ENCODE measurements at regions not wholly inside any gene's neighbourhood (a gene's known extent, or its start where the extent isn't known, plus 50 kb on each side); places are given as distances from the start of the nearest gene placed in this dataset.

GRCh38 chr16:25512041-25512440 lies 179.7 kb upstream of the HS3ST4 start:
- H3K4me3 Mint-ChIP-seq, result no peak overlapping the region
- no peaks in the 10 kb centered on the region for H3K36me3 Mint-ChIP-seq
- H3K27me3 Mint-ChIP-seq, result no peaks in the 10 kb centered on the region
- no peak overlapping the region for H3K27ac Mint-ChIP-seq
- H3K9me3 Mint-ChIP-seq, result no peaks in the 10 kb centered on the region
- no peak for DNase-seq (ENCODE audit: extremely low spot score, unreplicated experiment)
- no peaks in the 10 kb centered on the region for H3K4me1 Mint-ChIP-seq (ENCODE audit: unreplicated experiment)
- TF ChIP-seq CTCF (conservative IDR thresholded peaks at IDR 0.05), result no peak

GRCh38 chr16:25509456-25509855 lies 182.3 kb upstream of the HS3ST4 start:
- H3K27me3 Mint-ChIP-seq, result peaks cover 3% of the 10 kb centered on the region
- TF ChIP-seq CTCF (conservative IDR thresholded peaks at IDR 0.05), result no peak
- H3K4me3 Mint-ChIP-seq, result no peak overlapping the region
- no peaks in the 10 kb centered on the region for H3K9me3 Mint-ChIP-seq
- H3K36me3 Mint-ChIP-seq, result no peaks in the 10 kb centered on the region
- H3K4me1 Mint-ChIP-seq (ENCODE audit: unreplicated experiment), result no peaks in the 10 kb centered on the region
- no peak for DNase-seq (ENCODE audit: extremely low spot score, unreplicated experiment)
- no peak overlapping the region for H3K27ac Mint-ChIP-seq

- no peak for TF ChIP-seq CTCF (conservative IDR thresholded peaks at IDR 0.05)
- Mint-ChIP-seq H3K9me3 (no peaks in the 10 kb centered on the region), H3K4me1 (ENCODE audit: unreplicated experiment) (no peaks in the 10 kb centered on the region), H3K4me3 (no peak overlapping the region), H3K36me3 (no peaks in the 10 kb centered on the region), H3K27me3 (peaks cover 3% of the 10 kb centered on the region), H3K27ac (no peak overlapping the region)
- no peak for DNase-seq (ENCODE audit: extremely low spot score, unreplicated experiment)
These were observed 190.1 kb upstream of the HS3ST4 start for GRCh38 chr16:25501530-25502255.

GRCh38 chr16:25494292-25494691 lies 197.5 kb upstream of the HS3ST4 start:
- no peak overlapping the region for H3K4me3 Mint-ChIP-seq
- no peak for DNase-seq (ENCODE audit: extremely low spot score, unreplicated experiment)
- H3K27me3 Mint-ChIP-seq, result no peaks in the 10 kb centered on the region
- TF ChIP-seq CTCF (conservative IDR thresholded peaks at IDR 0.05), result no peak
- no peaks in the 10 kb centered on the region for H3K4me1 Mint-ChIP-seq (ENCODE audit: unreplicated experiment)
- H3K9me3 Mint-ChIP-seq, result no peaks in the 10 kb centered on the region
- H3K27ac Mint-ChIP-seq, result no peak overlapping the region
- H3K36me3 Mint-ChIP-seq, result no peaks in the 10 kb centered on the region

GRCh38 chr16:25493136-25493811 lies 198.5 kb upstream of the HS3ST4 start:
- H3K4me1 Mint-ChIP-seq (ENCODE audit: unreplicated experiment), result no peaks in the 10 kb centered on the region
- no peak for TF ChIP-seq CTCF (conservative IDR thresholded peaks at IDR 0.05)
- no peaks in the 10 kb centered on the region for H3K36me3 Mint-ChIP-seq
- no peak for DNase-seq (ENCODE audit: extremely low spot score, unreplicated experiment)
- H3K27me3 Mint-ChIP-seq, result no peaks in the 10 kb centered on the region
- no peak overlapping the region for H3K27ac Mint-ChIP-seq
- H3K4me3 Mint-ChIP-seq, result no peak overlapping the region
- H3K9me3 Mint-ChIP-seq, result no peaks in the 10 kb centered on the region

Measured in type B pancreatic cell (in vitro differentiated cells).